Common myeloid progenitor, CD34-positive (primary cell): ENCODE measurements at regions not wholly inside any gene's neighbourhood (a gene's known extent, or its start where the extent isn't known, plus 50 kb on each side); places are given as distances from the start of the nearest gene placed in this dataset.
A peak's percentile ranks its signal among the peaks of the same experiment; 100 is the strongest.

Experiments
- CTCF ChIA-PET: fragments of 350-600 bp; sonication (Branson Sonifier 250); formaldehyde crosslinking; loops from one replicate; lab custom pipeline; 2021; ENCODE audit warnings: antibody characterized with exemption; lab: Charles Lee
- POLR2A ChIA-PET: fragments of 350-600 bp; sonication (Branson Sonifier 250); formaldehyde crosslinking; loops from one replicate; lab custom pipeline; 2021; ENCODE audit warnings: antibody characterized with exemption; lab: Charles Lee
- DNase-seq, 3 donors: peaks; one replicate each; pipeline versions ENCODE4 v3.0.0 to v3.0.0-alpha.2; 2013
- H3K27ac ChIP-seq, 2 experiments: 1 replicate in 1 of 2; 2 replicates in 1 of 2; pipeline ENCODE4 v1.7.0; 2013; ENCODE audit warnings: inconsistent platforms in 2 of 2, low read length in 2 of 2, mild to moderate bottlenecking in 2 of 2, low read depth in 1 of 2, moderate library complexity in 1 of 2; ENCODE audit not compliant: severe bottlenecking in 2 of 2, insufficient read depth in 1 of 2, poor library complexity in 1 of 2
- H3K27me3 ChIP-seq, 5 experiments: replicated peaks in 2 of 5; 1 replicate in 3 of 5; 2 replicates in 2 of 5; pipeline versions ENCODE4 v1.6.1 to v1.7.0; 2013; ENCODE audit warnings: low read length in 4 of 5, mild to moderate bottlenecking in 2 of 5, moderate library complexity in 2 of 5, inconsistent platforms in 1 of 5; ENCODE audit not compliant: insufficient read depth in 5 of 5, control insufficient read depth in 4 of 5
- H3K36me3 ChIP-seq, 4 experiments: 1 replicate in 2 of 4; 2 replicates in 2 of 4; pipeline versions ENCODE4 v1.6.1 to v1.7.0; 2013; ENCODE audit warnings: low read length in 3 of 4, control low read depth in 1 of 4, mild to moderate bottlenecking in 1 of 4; ENCODE audit not compliant: control insufficient read depth in 4 of 4, insufficient read depth in 4 of 4
- H3K4me1 ChIP-seq, 4 experiments: 1 replicate in 3 of 4; 2 replicates in 1 of 4; pipeline versions ENCODE4 v1.6.1 to v1.7.1; 2013; ENCODE audit warnings: low read length in 3 of 4, mild to moderate bottlenecking in 3 of 4, control low read depth in 1 of 4, inconsistent platforms in 1 of 4, moderate library complexity in 1 of 4; ENCODE audit not compliant: control insufficient read depth in 4 of 4, insufficient read depth in 4 of 4; ENCODE audit errors: control extremely low read depth in 1 of 4
- H3K4me3 ChIP-seq, 7 experiments: 1 replicate in 4 of 7; 2 replicates in 3 of 7; pipeline versions ENCODE4 v1.5.1 to v1.7.0; 2013; ENCODE audit warnings: mild to moderate bottlenecking in 7 of 7, low read length in 6 of 7, moderate library complexity in 6 of 7, inconsistent platforms in 2 of 7, low read depth in 2 of 7, control low read depth in 1 of 7; ENCODE audit not compliant: insufficient read depth in 4 of 7, control insufficient read depth in 1 of 7; ENCODE audit errors: extremely low read depth in 1 of 7
- H3K9me3 ChIP-seq, 5 experiments: 1 replicate in 4 of 5; 2 replicates in 1 of 5; pipeline versions ENCODE4 v1.6.1 to v1.7.1; 2013; ENCODE audit warnings: low read length in 4 of 5, mild to moderate bottlenecking in 2 of 5, inconsistent platforms in 1 of 5, low read depth in 1 of 5, moderate library complexity in 1 of 5; ENCODE audit not compliant: control insufficient read depth in 4 of 5, insufficient read depth in 2 of 5; ENCODE audit errors: control extremely low read depth in 1 of 5
- WGBS: methylation state at CpG from one replicate; pipeline ENCODE4 v1.1.5; 2013; ENCODE audit not compliant: insufficient coverage; 5-methylcytosine and 5-hydroxymethylcytosine counted together

GRCh38 chr6:134477991-134478635 lies 160.2 kb upstream of the SGK1 start:
- Histone ChIP-seq H3K27ac (no peak overlapping the region), H3K4me1 (no peaks in the 10 kb centered on the region), H3K27me3 (no peaks in the 10 kb centered on the region), H3K4me3 (no peak overlapping the region), H3K36me3 (no peaks in the 10 kb centered on the region), H3K9me3 (no peaks in the 10 kb centered on the region)
- WGBS = 98% methylated on average over 6 of the region's 8 CpGs
- no peak for DNase-seq
- ChIA-PET CTCF (no interaction called here), POLR2A (no interaction called here)

- no peak overlapping the region for H3K4me3 ChIP-seq
- no peaks in the 10 kb centered on the region for H3K4me1 ChIP-seq
- DNase-seq = no peak
- ChIA-PET CTCF (interaction anchor here (1.1 kb wide), 1 partner anchor 17 kb away, joined by 3 read pairs; no protein-coding TSS in a partner anchor), POLR2A (no interaction called here)
- no peaks in the 10 kb centered on the region for H3K36me3 ChIP-seq
- H3K9me3 ChIP-seq = no peaks in the 10 kb centered on the region
- H3K27me3 ChIP-seq = no peaks in the 10 kb centered on the region
- H3K27ac ChIP-seq = no peak overlapping the region
- 96% methylated on average over 8 of the region's 9 CpGs for WGBS
These were observed 157.0 kb upstream of the SGK1 start for GRCh38 chr6:134474955-134475354.

- no peaks in the 10 kb centered on the region for H3K9me3 ChIP-seq
- no peaks in the 10 kb centered on the region for H3K27me3 ChIP-seq
- no peaks in the 10 kb centered on the region for H3K36me3 ChIP-seq
- H3K27ac ChIP-seq = no peak overlapping the region
- ChIA-PET CTCF (no interaction called here), POLR2A (no interaction called here)
- no CpG with 5 or more reads among the region's 1 CpG for WGBS
- H3K4me1 ChIP-seq = no peaks in the 10 kb centered on the region
- DNase-seq = no peak
- no peak overlapping the region for H3K4me3 ChIP-seq
These were observed 154.7 kb upstream of the SGK1 start for GRCh38 chr6:134472661-134473060.

- Histone ChIP-seq H3K4me1 (no peaks in the 10 kb centered on the region), H3K27me3 (no peaks in the 10 kb centered on the region), H3K9me3 (no peaks in the 10 kb centered on the region), H3K27ac (no peak overlapping the region), H3K4me3 (no peak overlapping the region), H3K36me3 (no peaks in the 10 kb centered on the region)
- 100% methylated on average over 2 of the region's 3 CpGs for WGBS
- POLR2A ChIA-PET = no interaction called here
- DNase-seq = no peak
- CTCF ChIA-PET = no interaction called here
These were observed 154.1 kb upstream of the SGK1 start for GRCh38 chr6:134472046-134472445.

GRCh38 chr6:134470457-134470975 lies 152.6 kb upstream of the SGK1 start:
- no peak for DNase-seq
- WGBS = 86% methylated on average over 1 of the region's 3 CpGs

GRCh38 chr6:134469702-134470456 lies 152.0 kb upstream of the SGK1 start:
- no peak overlapping the region for H3K4me3 ChIP-seq
- H3K9me3 ChIP-seq = no peaks in the 10 kb centered on the region
- no peaks in the 10 kb centered on the region for H3K4me1 ChIP-seq
- ChIA-PET CTCF (interaction anchor here (1.3 kb wide), 1 partner anchor 119 kb away, joined by 3 read pairs; no protein-coding TSS in a partner anchor), POLR2A (no interaction called here)
- 74% methylated on average over 5 of the region's 8 CpGs for WGBS
- H3K27me3 ChIP-seq = no peaks in the 10 kb centered on the region
- H3K36me3 ChIP-seq = no peaks in the 10 kb centered on the region
- H3K27ac ChIP-seq = no peak overlapping the region
- peak in 1 of 3 donors; percentile 26 for DNase-seq

More at GRCh38 chr6:134470457-134470975, 152.6 kb upstream of the SGK1 start:
- Histone ChIP-seq H3K4me1 (no peaks in the 10 kb centered on the region), H3K27ac (no peak overlapping the region), H3K36me3 (no peaks in the 10 kb centered on the region), H3K9me3 (no peaks in the 10 kb centered on the region), H3K4me3 (no peak overlapping the region), H3K27me3 (no peaks in the 10 kb centered on the region)
- ChIA-PET CTCF (no interaction called here), POLR2A (no interaction called here)

GRCh38 chr6:134468633-134469032 lies 150.7 kb upstream of the SGK1 start:
- H3K4me3 ChIP-seq = no peak overlapping the region
- no peaks in the 10 kb centered on the region for H3K4me1 ChIP-seq
- no peaks in the 10 kb centered on the region for H3K9me3 ChIP-seq
- ChIA-PET CTCF (interaction anchor here (1.3 kb wide), 1 partner anchor 120 kb away, joined by 3 read pairs; no protein-coding TSS in a partner anchor), POLR2A (no interaction called here)
- H3K27me3 ChIP-seq = no peaks in the 10 kb centered on the region
- no peak for DNase-seq
- H3K36me3 ChIP-seq = no peaks in the 10 kb centered on the region
- H3K27ac ChIP-seq = no peak overlapping the region
- WGBS = 100% methylated on average over 1 of the region's 1 CpG
